ENCODE measurements at regions not wholly inside any gene's neighbourhood (a gene's known extent, or its start where the extent isn't known, plus 50 kb on each side); places are given as distances from the start of the nearest gene placed in this dataset.

GRCh38 chr6:159112714-159113113 is 56.5 kb upstream of the FNDC1 start:
- Histone ChIP-seq H3K36me3 (ENCODE audit: control insufficient read depth in 2 of 2, insufficient read depth in 1 of 2, low read length in 2 of 2) (no peaks in the 10 kb centered on the region), H3K27ac (ENCODE audit: extremely low read depth, low read depth, low read length) (no peak overlapping the region), H3K4me1 (ENCODE audit: control insufficient read depth, insufficient read depth, low read length) (no peaks in the 10 kb centered on the region), H3K9me3 (ENCODE audit: control insufficient read depth, insufficient read depth, low read depth, low read length) (no peaks in the 10 kb centered on the region), H3K4me3 (ENCODE audit: low read depth, low read length) (no peak overlapping the region)
- POLR2A ChIA-PET = no interaction called here
- TF ChIP-seq, protein P1, sequence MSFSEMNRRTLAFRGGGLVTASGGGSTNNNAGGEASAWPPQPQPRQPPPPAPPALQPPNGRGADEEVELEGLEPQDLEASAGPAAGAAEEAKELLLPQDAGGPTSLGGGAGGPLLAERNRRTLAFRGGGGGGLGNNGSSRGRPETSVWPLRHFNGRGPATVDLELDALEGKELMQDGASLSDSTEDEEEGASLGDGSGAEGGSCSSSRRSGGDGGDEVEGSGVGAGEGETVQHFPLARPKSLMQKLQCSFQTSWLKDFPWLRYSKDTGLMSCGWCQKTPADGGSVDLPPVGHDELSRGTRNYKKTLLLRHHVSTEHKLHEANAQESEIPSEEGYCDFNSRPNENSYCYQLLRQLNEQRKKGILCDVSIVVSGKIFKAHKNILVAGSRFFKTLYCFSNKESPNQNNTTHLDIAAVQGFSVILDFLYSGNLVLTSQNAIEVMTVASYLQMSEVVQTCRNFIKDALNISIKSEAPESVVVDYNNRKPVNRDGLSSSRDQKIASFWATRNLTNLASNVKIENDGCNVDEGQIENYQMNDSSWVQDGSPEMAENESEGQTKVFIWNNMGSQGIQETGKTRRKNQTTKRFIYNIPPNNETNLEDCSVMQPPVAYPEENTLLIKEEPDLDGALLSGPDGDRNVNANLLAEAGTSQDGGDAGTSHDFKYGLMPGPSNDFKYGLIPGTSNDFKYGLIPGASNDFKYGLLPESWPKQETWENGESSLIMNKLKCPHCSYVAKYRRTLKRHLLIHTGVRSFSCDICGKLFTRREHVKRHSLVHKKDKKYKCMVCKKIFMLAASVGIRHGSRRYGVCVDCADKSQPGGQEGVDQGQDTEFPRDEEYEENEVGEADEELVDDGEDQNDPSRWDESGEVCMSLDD (tag by site-specific recombination; IDR thresholded peaks at IDR 0.05) = no peak
- TF ChIP-seq TRIM28 (IDR thresholded peaks at IDR 0.05; ENCODE audit: borderline replicate concordance, low read length) (no peak), ZNF785 (tag by site-specific recombination; IDR thresholded peaks at IDR 0.05) (no peak), ZNF558 (tag by site-specific recombination; IDR thresholded peaks at IDR 0.05) (no peak), KLF10 (tag by site-specific recombination; IDR thresholded peaks at IDR 0.05) (no peak), ZNF677 (tag by site-specific recombination; IDR thresholded peaks at IDR 0.05) (no peak), ZNF629 (tag by site-specific recombination; IDR thresholded peaks at IDR 0.05) (no peak), ZNF518A (tag by site-specific recombination; conservative IDR thresholded peaks at IDR 0.05; ENCODE audit: low read depth) (no peak), ZNF121 (tag by site-specific recombination; IDR thresholded peaks at IDR 0.05) (no peak), OSR2 (tag by site-specific recombination; IDR thresholded peaks at IDR 0.05) (no peak), ZNF623 (tag by site-specific recombination; IDR thresholded peaks at IDR 0.05) (no peak), ZBTB26 (tag by site-specific recombination; optimal IDR thresholded peaks at IDR 0.05) (no peak), ZNF501 (tag by site-specific recombination; IDR thresholded peaks at IDR 0.05) (no peak), ZNF747 (tag by site-specific recombination; IDR thresholded peaks at IDR 0.05) (no peak), SALL2 (tag by site-specific recombination; IDR thresholded peaks at IDR 0.05; ENCODE audit: borderline replicate concordance) (no peak), HOXD13 (CRISPR knock-in tag; IDR thresholded peaks at IDR 0.05; ENCODE audit: borderline replicate concordance) (no peak)
- TF ChIP-seq, protein P2, sequence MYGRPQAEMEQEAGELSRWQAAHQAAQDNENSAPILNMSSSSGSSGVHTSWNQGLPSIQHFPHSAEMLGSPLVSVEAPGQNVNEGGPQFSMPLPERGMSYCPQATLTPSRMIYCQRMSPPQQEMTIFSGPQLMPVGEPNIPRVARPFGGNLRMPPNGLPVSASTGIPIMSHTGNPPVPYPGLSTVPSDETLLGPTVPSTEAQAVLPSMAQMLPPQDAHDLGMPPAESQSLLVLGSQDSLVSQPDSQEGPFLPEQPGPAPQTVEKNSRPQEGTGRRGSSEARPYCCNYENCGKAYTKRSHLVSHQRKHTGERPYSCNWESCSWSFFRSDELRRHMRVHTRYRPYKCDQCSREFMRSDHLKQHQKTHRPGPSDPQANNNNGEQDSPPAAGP (tag by site-specific recombination; IDR thresholded peaks at IDR 0.05) = no peak
- TF ChIP-seq, protein P3, sequence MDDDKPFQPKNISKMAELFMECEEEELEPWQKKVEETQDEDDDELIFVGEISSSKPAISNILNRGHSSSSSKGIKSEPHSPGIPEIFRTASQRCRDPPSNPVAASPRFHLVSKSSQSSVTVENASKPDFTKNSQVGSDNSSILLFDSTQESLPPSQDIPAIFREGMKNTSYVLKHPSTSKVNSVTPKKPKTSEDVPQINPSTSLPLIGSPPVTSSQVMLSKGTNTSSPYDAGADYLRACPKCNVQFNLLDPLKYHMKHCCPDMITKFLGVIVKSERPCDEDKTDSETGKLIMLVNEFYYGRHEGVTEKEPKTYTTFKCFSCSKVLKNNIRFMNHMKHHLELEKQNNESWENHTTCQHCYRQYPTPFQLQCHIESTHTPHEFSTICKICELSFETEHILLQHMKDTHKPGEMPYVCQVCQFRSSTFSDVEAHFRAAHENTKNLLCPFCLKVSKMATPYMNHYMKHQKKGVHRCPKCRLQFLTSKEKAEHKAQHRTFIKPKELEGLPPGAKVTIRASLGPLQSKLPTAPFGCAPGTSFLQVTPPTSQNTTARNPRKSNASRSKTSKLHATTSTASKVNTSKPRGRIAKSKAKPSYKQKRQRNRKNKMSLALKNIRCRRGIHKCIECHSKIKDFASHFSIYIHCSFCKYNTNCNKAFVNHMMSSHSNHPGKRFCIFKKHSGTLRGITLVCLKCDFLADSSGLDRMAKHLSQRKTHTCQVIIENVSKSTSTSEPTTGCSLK (tag by site-specific recombination; IDR thresholded peaks at IDR 0.05) = no peak
- CTCF ChIA-PET = interaction anchor here (1.0 to 5.7 kb wide), 6 partner anchors 9 to 542 kb away, joined by 3 to 37 read pairs (median 4); no protein-coding TSS in a partner anchor

Data from HEK293 (cell line).